DMS79 (cell line): ENCODE measurements at regions not wholly inside any gene's neighbourhood (a gene's known extent, or its start where the extent isn't known, plus 50 kb on each side); places are given as distances from the start of the nearest gene placed in this dataset.

ENCODE experiments used
- DNase-seq: peaks from one replicate; lab custom pipeline; 2025; lab: John Stamatoyannopoulos, UW

DNA sequence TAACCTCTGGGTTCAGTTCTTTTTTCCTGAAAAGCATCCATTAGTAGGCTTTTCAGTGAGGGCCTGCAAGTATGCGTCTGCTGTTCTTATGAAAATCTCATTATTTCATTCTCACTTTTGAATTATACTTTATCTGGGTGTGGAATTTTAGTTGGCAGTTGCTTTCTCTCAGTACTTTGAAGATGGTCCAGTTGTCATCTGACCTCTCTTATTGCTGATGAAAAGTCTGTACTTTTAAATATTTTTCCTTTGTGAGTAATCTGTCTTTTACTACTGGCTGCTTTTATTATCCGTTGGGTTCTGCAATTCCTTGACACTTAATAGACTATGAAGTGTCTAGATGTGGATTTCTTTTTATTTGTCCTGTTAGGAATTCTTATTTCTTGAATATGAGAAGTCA, 307.8 kb downstream of the CYP26B1 start:
- DNase-seq: no peak

GRCh38 chr2:71834796-71835195, 312.9 kb downstream of the CYP26B1 start:
- no peak for DNase-seq

DNA sequence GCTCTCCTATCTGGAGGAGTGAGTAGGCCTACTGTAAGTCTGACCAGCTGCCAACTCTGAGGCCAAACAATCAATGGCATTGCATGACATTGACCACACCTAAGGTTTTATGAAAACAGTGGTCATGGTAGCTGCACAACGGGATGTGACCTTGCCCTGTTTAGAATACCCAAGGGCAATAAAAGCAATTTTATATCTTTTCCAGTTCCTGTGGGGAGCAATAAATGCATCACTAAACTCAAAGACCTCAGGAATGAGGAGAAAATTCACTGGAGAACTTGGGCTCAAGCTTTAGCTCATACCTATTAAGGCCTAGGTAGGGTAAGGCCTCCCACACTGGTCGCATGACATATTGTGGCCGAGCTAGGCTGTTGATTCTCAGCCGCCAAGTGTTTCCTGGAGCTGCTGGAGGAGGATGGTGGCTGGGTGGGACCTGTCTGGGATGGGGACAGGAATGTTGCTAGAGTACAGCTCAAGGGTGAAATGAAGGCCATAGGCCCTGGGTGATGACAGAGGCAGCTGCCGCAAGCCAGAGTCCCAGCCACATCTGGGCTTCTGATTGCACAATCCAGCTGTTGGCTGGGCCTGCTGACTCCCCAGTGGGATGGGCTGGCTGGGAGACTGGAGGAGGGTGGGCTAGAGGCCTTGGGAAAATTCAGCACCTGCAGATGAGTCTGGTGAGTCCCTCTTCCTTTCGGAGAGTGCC, 313.7 kb downstream of the CYP26B1 start:
- no peak for DNase-seq

DNA sequence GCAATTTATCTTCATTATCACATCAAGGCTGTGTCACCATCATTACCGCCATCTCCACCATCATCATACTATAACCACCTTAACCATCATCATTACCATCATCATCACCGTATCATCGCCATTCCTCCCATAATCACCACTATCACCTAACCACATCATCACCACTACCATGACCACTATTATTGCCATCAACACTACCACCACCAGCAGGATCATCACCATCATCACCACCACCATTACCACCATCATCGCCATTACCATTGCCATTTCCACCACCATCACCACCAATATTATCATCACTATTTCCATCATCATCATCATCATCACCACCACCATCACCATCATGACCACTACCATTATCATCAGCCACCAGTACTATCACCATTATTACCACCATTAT, 314.4 kb downstream of the CYP26B1 start:
- DNase-seq: no peak

DNA sequence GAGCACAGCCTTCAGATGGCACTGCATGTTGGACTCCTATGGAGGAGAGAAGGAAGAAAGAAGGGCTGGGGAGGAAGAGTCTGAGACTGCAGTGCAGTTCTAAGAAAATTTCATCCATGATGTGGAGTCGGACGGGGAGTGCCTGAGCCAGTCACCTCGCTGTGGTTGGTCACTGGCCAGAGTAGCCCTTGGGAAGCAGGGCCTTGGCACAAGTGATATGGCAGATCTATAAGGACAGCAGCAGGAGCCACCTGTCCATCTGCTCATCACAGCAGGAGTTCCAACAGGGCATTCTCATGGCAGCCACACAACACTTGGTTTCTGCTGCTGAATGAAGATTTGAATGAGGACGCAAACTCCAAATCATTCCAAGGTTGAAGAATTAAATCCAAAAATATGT, 314.8 kb downstream of the CYP26B1 start:
- DNase-seq: no peak

GRCh38 chr2:71832388-71832787, 315.3 kb downstream of the CYP26B1 start:
- DNase-seq: no peak

DNA sequence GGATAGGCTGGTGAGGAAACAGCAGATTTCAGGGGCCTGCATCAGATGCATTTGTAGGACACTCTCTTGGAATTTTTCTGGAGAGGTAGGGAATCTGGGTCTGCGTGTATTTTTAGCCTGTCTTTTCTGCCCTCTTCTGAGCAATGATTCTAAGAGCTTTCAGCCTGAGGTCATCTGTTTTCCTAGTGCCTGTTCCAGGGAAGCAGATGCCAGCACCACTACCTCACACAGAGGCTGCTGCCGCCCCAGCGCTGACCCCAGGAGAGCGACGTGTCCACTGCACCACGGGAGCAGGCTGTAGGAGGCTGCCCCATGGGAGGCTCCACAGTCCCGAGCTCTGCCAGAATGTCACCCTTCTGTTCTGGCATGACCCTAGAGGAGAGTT, 316.5 kb downstream of the CYP26B1 start:
- DNase-seq: no peak

DNA sequence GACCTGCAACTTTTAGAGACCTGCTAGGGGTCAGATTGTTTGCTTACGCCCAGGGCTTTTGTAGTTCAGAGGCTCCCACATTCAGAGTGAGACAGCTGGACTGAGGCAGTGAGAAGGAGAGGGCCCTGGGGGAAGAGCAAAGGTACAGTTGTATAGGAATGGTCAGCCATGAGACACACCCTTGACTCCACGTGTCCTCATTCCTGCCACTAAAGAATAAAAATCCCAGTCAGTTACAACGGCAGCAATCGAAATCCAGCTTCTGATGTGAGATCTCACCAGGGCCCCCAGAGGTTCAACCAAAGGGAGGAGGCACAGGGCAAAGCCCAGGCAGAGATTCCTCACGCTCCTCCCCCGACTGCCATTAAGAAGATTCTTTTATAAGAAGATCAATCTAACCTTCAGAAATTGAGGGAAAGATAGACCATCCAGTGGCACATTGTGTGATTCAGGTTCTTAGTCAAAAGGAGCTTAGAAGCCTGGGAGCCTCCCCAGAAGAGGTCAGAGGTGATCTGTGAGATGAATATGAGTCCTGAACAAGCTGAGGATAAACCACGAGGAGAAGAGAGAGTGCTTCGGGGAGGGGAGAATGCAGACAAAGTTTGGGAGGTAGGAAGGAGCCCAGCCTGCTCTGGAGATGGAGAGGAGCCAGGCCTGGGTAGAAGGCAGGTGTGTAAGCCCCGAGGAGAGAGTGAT, 317.0 kb downstream of the CYP26B1 start:
- DNase-seq: no peak

DNA sequence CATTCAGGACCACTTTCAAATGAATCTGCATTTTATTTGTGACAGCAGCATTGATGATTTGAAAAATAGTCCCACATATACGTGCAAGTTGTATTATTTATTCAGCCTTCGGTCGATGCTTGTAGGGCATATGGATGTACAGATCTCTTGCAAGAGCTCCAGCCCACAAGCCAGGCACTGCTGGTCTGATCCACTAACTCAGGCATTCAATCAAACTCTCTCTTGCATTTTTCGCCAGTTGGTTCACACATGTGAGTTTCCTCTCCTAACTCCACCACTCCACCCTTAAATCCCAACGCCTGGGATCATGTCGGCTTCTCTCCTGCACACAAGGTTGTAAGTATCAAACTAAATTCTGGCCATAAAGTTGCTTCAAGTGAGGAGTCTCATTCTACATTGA, 318.7 kb downstream of the CYP26B1 start:
- no peak for DNase-seq

GRCh38 chr2:71827973-71828372, 319.7 kb downstream of the CYP26B1 start:
- DNase-seq: no peak

- DNase-seq: no peak
Measured at GRCh38 chr2:71827524-71827901, 320.1 kb downstream of the CYP26B1 start.

- no peak for DNase-seq
Measured at GRCh38 chr2:71826826-71827523, 320.7 kb downstream of the CYP26B1 start.

DNA sequence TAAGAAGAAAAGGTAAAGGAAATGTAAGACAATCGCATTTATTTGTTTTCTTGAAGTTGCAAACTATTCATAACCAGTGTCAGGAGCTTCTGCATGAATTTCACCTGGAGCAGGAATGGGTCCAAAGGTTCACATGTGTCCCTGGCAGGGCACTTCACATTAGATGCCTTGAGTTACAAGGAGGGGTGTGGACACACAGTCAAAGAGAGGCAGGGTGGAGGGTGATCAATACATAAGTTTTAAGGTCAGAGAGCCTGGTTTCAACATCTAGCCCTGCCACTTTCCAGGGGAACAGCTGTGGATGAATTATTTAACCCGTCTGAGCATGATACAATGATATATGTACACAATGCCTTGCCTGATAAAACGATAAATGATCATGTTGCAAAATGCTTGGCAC, 321.4 kb downstream of the CYP26B1 start:
- no peak for DNase-seq

DNA sequence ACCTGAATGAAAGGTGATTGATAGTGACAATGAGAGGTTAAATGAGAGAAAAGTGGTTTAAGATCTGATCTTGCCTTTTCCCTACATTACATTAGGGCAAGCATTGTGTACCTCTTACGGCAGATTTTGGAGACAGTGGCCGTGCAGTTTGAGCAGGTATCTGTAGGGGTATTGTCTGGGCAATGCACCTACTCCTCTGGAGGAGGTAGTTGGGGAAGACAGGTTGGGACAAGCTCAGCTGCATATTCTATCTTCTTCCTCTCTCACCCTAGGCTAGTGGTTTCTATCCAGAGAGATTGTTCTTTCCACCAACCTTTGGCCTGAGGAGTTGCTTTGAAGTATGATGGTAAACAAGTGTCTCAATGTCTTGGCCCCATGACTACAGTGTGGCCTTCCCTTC, 323.2 kb downstream of the CYP26B1 start:
- no peak for DNase-seq

GRCh38 chr2:71823526-71823925, 324.1 kb downstream of the CYP26B1 start:
- DNase-seq: no peak

GRCh38 chr2:71822463-71822862, 325.2 kb downstream of the CYP26B1 start:
- no peak for DNase-seq

GRCh38 chr2:71821856-71822255, 325.8 kb downstream of the CYP26B1 start:
- no peak for DNase-seq

GRCh38 chr2:71816815-71817214, 330.8 kb downstream of the CYP26B1 start:
- DNase-seq: no peak

DNA sequence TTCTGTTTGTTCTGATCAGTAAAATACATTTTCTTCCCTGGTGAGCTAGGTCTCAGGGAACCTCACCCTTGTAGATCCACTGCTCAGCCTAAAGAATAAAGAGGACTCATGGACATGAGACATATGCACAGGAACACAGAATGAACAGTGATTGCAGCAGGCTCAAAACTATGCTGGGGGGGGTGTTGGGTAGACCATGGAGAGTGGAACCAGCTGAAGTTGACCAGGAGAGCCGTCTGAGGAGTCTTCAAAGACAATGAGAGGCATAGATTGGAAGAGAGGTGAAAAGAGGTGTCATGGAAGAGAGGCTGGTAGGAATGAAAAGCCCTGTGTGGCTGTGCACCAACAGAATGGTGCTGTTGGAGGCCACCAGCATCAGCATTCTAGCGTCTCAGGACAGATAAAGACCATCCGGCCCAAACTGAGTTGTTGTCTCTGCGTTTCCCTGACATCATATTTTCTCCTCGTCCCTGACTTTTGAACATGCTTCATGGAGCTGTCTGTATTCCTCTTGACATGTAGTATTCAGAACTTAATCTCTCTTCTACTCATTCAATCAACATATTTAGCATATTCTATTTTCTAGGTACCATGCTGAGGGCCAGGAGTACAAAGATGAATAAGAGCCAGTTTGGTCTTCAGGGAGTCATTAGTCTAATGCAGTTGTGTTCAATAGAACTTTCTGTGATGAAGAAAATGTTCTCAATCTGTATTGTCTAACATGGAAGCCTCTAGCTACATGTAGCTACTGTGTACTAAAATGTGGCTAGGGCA, 331.8 kb downstream of the CYP26B1 start:
- no peak for DNase-seq

GRCh38 chr2:71814885-71815284, 332.8 kb downstream of the CYP26B1 start:
- DNase-seq: no peak

DNA sequence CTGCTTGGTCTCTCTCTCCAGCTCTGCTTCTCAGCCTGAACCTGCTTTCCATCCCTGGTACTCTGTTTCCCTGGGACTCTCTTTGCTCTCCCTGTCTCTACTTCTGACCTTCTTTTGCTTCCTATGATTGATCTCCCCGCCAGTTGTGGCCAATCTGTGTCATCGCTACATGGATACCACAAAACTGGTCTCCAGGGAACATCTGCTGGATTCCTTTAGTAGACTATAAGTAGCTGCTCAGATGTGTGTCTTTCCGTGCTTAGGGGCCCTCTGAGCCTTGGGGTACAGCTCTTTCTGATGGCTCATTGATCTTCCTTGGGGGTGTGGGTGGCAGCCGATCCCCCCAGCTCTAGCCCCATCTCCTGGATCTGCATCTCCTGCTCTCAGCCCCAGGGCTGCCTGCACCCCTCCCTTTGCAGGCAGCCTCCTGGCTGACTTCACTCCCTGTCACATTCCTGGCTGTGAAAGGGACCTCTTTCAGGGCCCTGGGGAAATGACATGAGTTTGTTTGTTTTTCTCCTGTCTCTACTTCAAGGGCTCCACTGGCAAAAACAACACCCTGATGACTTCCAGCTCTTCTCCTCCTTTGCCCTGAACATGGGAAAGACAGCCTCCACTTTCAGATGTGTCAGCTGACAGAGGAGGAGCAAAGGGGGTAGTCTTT, 333.7 kb downstream of the CYP26B1 start:
- DNase-seq: no peak

DNA sequence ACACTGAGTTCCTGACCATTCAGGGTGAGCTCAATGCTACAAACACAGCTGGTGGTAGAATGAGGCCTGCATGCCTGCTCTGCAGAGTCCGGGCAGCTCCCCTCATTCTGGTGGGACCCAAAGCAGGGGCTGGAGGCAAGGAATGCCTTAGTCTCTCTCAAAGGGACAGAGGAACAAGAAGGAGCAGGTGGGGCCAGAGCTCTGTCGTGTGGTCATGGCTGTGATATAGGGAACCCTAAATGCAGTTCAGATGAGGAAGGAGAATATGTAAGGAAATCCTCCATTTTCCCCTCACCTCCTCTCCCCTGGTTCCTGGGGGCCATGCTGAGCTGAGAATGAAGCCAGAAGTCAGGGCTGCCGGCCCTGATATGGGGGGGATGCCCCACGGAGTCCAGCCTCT, 334.3 kb downstream of the CYP26B1 start:
- DNase-seq: no peak
